H1 (cell line): ENCODE measurements at regions not wholly inside any gene's neighbourhood (a gene's known extent, or its start where the extent isn't known, plus 50 kb on each side); places are given as distances from the start of the nearest gene placed in this dataset.

ENCODE experiments used
- CTCF ChIA-PET: fragments of 300-600 bp; sonication (Branson Sonifier 250); formaldehyde crosslinking; loops from one replicate; lab custom pipeline; 2021; ENCODE audit not compliant: partially characterized antibody; lab: Charles Lee
- POLR2A ChIA-PET: fragments of 300-600 bp; sonication (Branson Sonifier 250); formaldehyde crosslinking; loops from one replicate; lab custom pipeline; 2021; ENCODE audit warnings: inconsistent platforms; ENCODE audit not compliant: partially characterized antibody; lab: Charles Lee
- DNase-seq, 2 experiments: peaks; one replicate each; pipeline versions ENCODE4 v3.0.0 to v3.0.0-alpha.2; 2010 to 2022; ENCODE audit warnings: low spot score in 2 of 2, low read depth in 1 of 2, mixed read lengths in 1 of 2
- FAIRE-seq: peaks from 2 replicates; lab custom pipeline; 2011; peaks lifted over from hg19 to GRCh38; lab: Jason Lieb, UNC
- H2AFZ ChIP-seq: 2 replicates; pipeline ENCODE4 v1.8.1; 2012; ENCODE audit warnings: low read length, inconsistent platforms
- H2AK5ac ChIP-seq: 2 replicates; pipeline ENCODE4 v1.6.1; 2013; ENCODE audit warnings: low read depth, low read length
- H2BK120ac ChIP-seq: replicated peaks from 2 replicates; pipeline ENCODE3; 2013; ENCODE audit warnings: low read depth, low read length, inconsistent platforms
- H2BK12ac ChIP-seq: 2 replicates; pipeline ENCODE4 v1.6.1; 2013; ENCODE audit warnings: low read depth, low read length
- H2BK15ac ChIP-seq: 2 replicates; pipeline ENCODE4 v1.6.1; 2013; ENCODE audit warnings: low read length
- H2BK20ac ChIP-seq: 2 replicates; pipeline ENCODE4 v1.6.1; 2013; ENCODE audit warnings: low read length
- H2BK5ac ChIP-seq: 2 replicates; pipeline ENCODE4 v1.6.1; 2013; ENCODE audit warnings: low read depth, low read length
- H3K14ac ChIP-seq: 2 replicates; pipeline ENCODE4 v1.6.1; 2013; ENCODE audit warnings: inconsistent platforms; ENCODE audit not compliant: insufficient read length
- H3K18ac ChIP-seq: 2 replicates; pipeline ENCODE4 v1.6.1; 2013; ENCODE audit warnings: low read length; ENCODE audit errors: extremely low read depth
- H3K23ac ChIP-seq: 2 replicates; pipeline ENCODE4 v1.6.1; 2013; ENCODE audit warnings: inconsistent platforms; ENCODE audit not compliant: insufficient read length
- H3K23me2 ChIP-seq: 2 replicates; pipeline ENCODE4 v1.6.1; 2013; ENCODE audit warnings: low read depth, low read length
- H3K27ac ChIP-seq: 2 replicates; pipeline ENCODE4 v1.6.1; 2011; ENCODE audit warnings: low read depth, low read length, inconsistent platforms
- H3K27me3 ChIP-seq, 4 experiments: replicated peaks in 1 of 4; 1 replicate in 1 of 4; 2 replicates in 3 of 4; pipeline versions ENCODE4 v1.6.1 to v1.8.1; 2011 to 2013; ENCODE audit warnings: low read length in 3 of 4, mild to moderate bottlenecking in 3 of 4, inconsistent platforms in 2 of 4, mixed read lengths in 2 of 4, moderate library complexity in 1 of 4; ENCODE audit not compliant: control insufficient read depth in 3 of 4, insufficient read depth in 3 of 4; ENCODE audit errors: extremely low read depth in 1 of 4
- H3K36me3 ChIP-seq, 4 experiments: 2 replicates each; pipeline versions ENCODE4 v1.6.1 to v1.8.1; 2011 to 2013; ENCODE audit warnings: mild to moderate bottlenecking in 4 of 4, low read length in 3 of 4, moderate library complexity in 2 of 4, control low read depth in 1 of 4, inconsistent platforms in 1 of 4; ENCODE audit not compliant: insufficient read depth in 4 of 4, control insufficient read depth in 2 of 4
- H3K4ac ChIP-seq: replicated peaks from 2 replicates; pipeline ENCODE3; 2013; ENCODE audit warnings: low read length, low read depth, mixed read lengths, inconsistent platforms; ENCODE audit not compliant: insufficient read length
- H3K4me1 ChIP-seq, 4 experiments: replicated peaks in 1 of 4; 1 replicate in 1 of 4; 2 replicates in 3 of 4; pipeline versions ENCODE4 v1.6.1 to v1.8.1; 2011 to 2013; ENCODE audit warnings: low read length in 3 of 4, inconsistent platforms in 2 of 4, mixed read lengths in 1 of 4; ENCODE audit not compliant: insufficient read depth in 4 of 4, control insufficient read depth in 3 of 4
- H3K4me2 ChIP-seq, 2 experiments: 2 replicates each; pipeline versions ENCODE4 v1.6.1 to v1.8.1; 2011 to 2013; ENCODE audit warnings: low read depth in 2 of 2, low read length in 2 of 2, control low read depth in 1 of 2, inconsistent platforms in 1 of 2, mild to moderate bottlenecking in 1 of 2; ENCODE audit not compliant: insufficient read depth in 1 of 2
- H3K4me3 ChIP-seq, 4 experiments: fragments of 200-600, 300-600 bp in 1 of 4; sonication (generic), shearing (Covaris generic), sonication (Bioruptor Twin) in 1 of 4; 2 replicates each; pipeline versions ENCODE4 v1.5.1 to v1.8.1; 2011 to 2016; ENCODE audit warnings: low read length in 4 of 4, low read depth in 3 of 4, control low read depth in 2 of 4, inconsistent platforms in 2 of 4, mild to moderate bottlenecking in 2 of 4, mixed read lengths in 1 of 4, moderate library complexity in 1 of 4; ENCODE audit not compliant: insufficient read depth in 2 of 4; ENCODE audit errors: extremely low read depth in 1 of 4
- H3K56ac ChIP-seq: replicated peaks from 2 replicates; pipeline ENCODE3; 2013; ENCODE audit warnings: low read depth, mild to moderate bottlenecking, mixed read lengths, low read length, inconsistent platforms; ENCODE audit not compliant: insufficient read length
- H3K79me1 ChIP-seq: 2 replicates; pipeline ENCODE4 v1.6.1; 2013; ENCODE audit warnings: low read depth, low read length, control low read depth
- H3K79me2 ChIP-seq, 2 experiments: 2 replicates each; pipeline versions ENCODE4 v1.6.1 to v1.8.1; 2012 to 2013; ENCODE audit warnings: low read length in 2 of 2, mild to moderate bottlenecking in 2 of 2, inconsistent platforms in 1 of 2; ENCODE audit not compliant: insufficient read depth in 2 of 2, control insufficient read depth in 1 of 2
- H3K9ac ChIP-seq, 4 experiments: replicated peaks in 1 of 4; 1 replicate in 1 of 4; 2 replicates in 3 of 4; pipeline versions ENCODE4 v1.6.1 to v1.8.1; 2011 to 2013; ENCODE audit warnings: low read depth in 3 of 4, low read length in 3 of 4, control low read depth in 2 of 4, mild to moderate bottlenecking in 2 of 4, moderate library complexity in 2 of 4, inconsistent platforms in 1 of 4; ENCODE audit errors: extremely low read depth in 1 of 4
- H3K9me3 ChIP-seq, 2 experiments: 2 replicates each; pipeline versions ENCODE4 v1.6.1 to v1.8.1; 2012 to 2013; ENCODE audit warnings: mild to moderate bottlenecking in 2 of 2, moderate library complexity in 2 of 2, control low read depth in 1 of 2, inconsistent platforms in 1 of 2, low read depth in 1 of 2, low read length in 1 of 2, mixed read lengths in 1 of 2; ENCODE audit not compliant: insufficient read depth in 2 of 2
- H4K20me1 ChIP-seq, 2 experiments: replicated peaks in 1 of 2; 2 replicates each; pipeline versions ENCODE3 to v1.8.1; 2011 to 2013; ENCODE audit warnings: inconsistent platforms in 2 of 2, low read length in 2 of 2, mild to moderate bottlenecking in 1 of 2; ENCODE audit not compliant: insufficient read depth in 2 of 2, control insufficient read depth in 1 of 2
- H4K5ac ChIP-seq: 2 replicates; pipeline ENCODE4 v1.6.1; 2013; ENCODE audit warnings: low read length, low read depth, mixed read lengths, inconsistent platforms; ENCODE audit not compliant: insufficient read length
- H4K8ac ChIP-seq: 2 replicates; pipeline ENCODE4 v1.8.0; 2013; ENCODE audit warnings: mild to moderate bottlenecking, moderate library complexity, low read length, inconsistent platforms; ENCODE audit not compliant: insufficient read depth; ENCODE audit errors: extremely low read depth
- H4K91ac ChIP-seq: replicated peaks from 2 replicates; pipeline ENCODE3; 2013; ENCODE audit warnings: low read length, mixed read lengths, inconsistent platforms; ENCODE audit not compliant: insufficient read length
- ASH2L ChIP-seq: fragments of 200-600, 300-600 bp; sonication (generic); IDR thresholded peaks from one replicate; pipeline ENCODE4 v1.7.1; 2017; ENCODE audit warnings: low read length
- BACH1 ChIP-seq: IDR thresholded peaks from 2 replicates; pipeline ENCODE4 v1.6.1; 2012; ENCODE audit warnings: low read length, improper control_type of control experiment
- BCL11A ChIP-seq, 2 experiments: IDR thresholded peaks; one replicate each; pipeline ENCODE4 v1.6.1; 2011; ENCODE audit warnings: low read depth in 2 of 2, low read length in 2 of 2, mild to moderate bottlenecking in 2 of 2
- CBX8 ChIP-seq: fragments of 300-800, 300-1000 bp; sonication (generic); IDR thresholded peaks from 2 replicates; pipeline ENCODE4 v1.7.1; 2016; ENCODE audit warnings: low read depth, low read length, borderline replicate concordance
- CTCF ChIP-seq, 3 experiments: IDR thresholded peaks; 1 replicate in 2 of 3; 2 replicates in 1 of 3; pipeline versions ENCODE4 v1.5.1 to v1.6.1; 2011; ENCODE audit warnings: low read length in 3 of 3, mild to moderate bottlenecking in 3 of 3, inconsistent platforms in 2 of 3, low read depth in 1 of 3, moderate library complexity in 1 of 3; ENCODE audit not compliant: insufficient read depth in 1 of 3; ENCODE audit errors: control extremely low read depth in 1 of 3
- HDAC6 ChIP-seq: IDR thresholded peaks from one replicate; pipeline ENCODE4 v1.7.1; 2012; ENCODE audit warnings: low read depth, mild to moderate bottlenecking, inconsistent platforms, low read length, moderate library complexity
- NANOG ChIP-seq: IDR thresholded peaks from 2 replicates; pipeline ENCODE4 v1.6.1; 2011; ENCODE audit warnings: low read length, low read depth, mild to moderate bottlenecking, inconsistent platforms; ENCODE audit not compliant: insufficient read depth, poor library complexity, severe bottlenecking
- RBBP5 ChIP-seq: IDR thresholded peaks from 2 replicates; pipeline ENCODE4 v1.7.1; 2012; ENCODE audit warnings: low read depth, mild to moderate bottlenecking, inconsistent platforms, low read length, moderate library complexity, borderline replicate concordance
- RFX5 ChIP-seq: IDR thresholded peaks from 2 replicates; pipeline ENCODE4 v1.6.1; 2011; ENCODE audit warnings: low read depth, low read length, improper control_type of control experiment, borderline replicate concordance
- SIN3A ChIP-seq, 2 experiments: IDR thresholded peaks in 1 of 2; conservative IDR thresholded peaks in 1 of 2; 2 replicates each; pipeline ENCODE4 v1.6.1; 2011 to 2012; ENCODE audit warnings: low read length in 2 of 2, improper control_type of control experiment in 1 of 2, low read depth in 1 of 2, mild to moderate bottlenecking in 1 of 2
- SRF ChIP-seq: IDR thresholded peaks from 2 replicates; pipeline ENCODE4 v1.6.1; 2011; ENCODE audit warnings: mild to moderate bottlenecking, low read depth, low read length, moderate library complexity
- TCF12 ChIP-seq: IDR thresholded peaks from 2 replicates; pipeline ENCODE4 v1.6.1; 2011; ENCODE audit warnings: low read depth, mild to moderate bottlenecking, low read length
- ZNF274 ChIP-seq: IDR thresholded peaks from 2 replicates; pipeline ENCODE4 v1.7.0; 2012; ENCODE audit warnings: low read length, borderline replicate concordance; ENCODE audit errors: extremely low read depth
- WGBS, 2 experiments: shearing (Covaris generic) in 1 of 2; methylation state at CpG; one replicate each; pipeline versions ENCODE4 v1.1.6 to v1.1.7; 2013 to 2015; ENCODE audit warnings: low lambda C conversion rate in 2 of 2, mixed read lengths in 2 of 2, inconsistent platforms in 1 of 2, low coverage in 1 of 2, missing lambda C conversion rate in 1 of 2; ENCODE audit not compliant: insufficient replicate concordance in 2 of 2, insufficient coverage in 1 of 2, insufficient read length in 1 of 2; ENCODE audit errors: extremely low coverage in 1 of 2, missing lambda C conversion rate in 1 of 2; 5-methylcytosine and 5-hydroxymethylcytosine counted together

- H2BK20ac ChIP-seq, result no peak overlapping the region
- H4K5ac ChIP-seq, result no peak overlapping the region
- H3K18ac ChIP-seq, result no peak overlapping the region
- no peak overlapping the region for H3K27ac ChIP-seq
- H3K23ac ChIP-seq, result no peak overlapping the region
- no peak overlapping the region for H3K4me3 ChIP-seq
- ChIA-PET CTCF (no interaction called here), POLR2A (no interaction called here)
- 0 out of 7 replicates have a peak, but pooled peaks cover 0 to 2% (median 0%) of the 10 kb centered on the region in 4 experiments for H3K4me1 ChIP-seq
- no peaks in the 10 kb centered on the region for H4K20me1 ChIP-seq
- FAIRE-seq (no peak), DNase-seq (no peak)
- no peaks in the 10 kb centered on the region for H3K9me3 ChIP-seq
- no peak overlapping the region for H4K8ac ChIP-seq
- H2BK12ac ChIP-seq, result no peak overlapping the region
- no peaks in the 10 kb centered on the region for H3K36me3 ChIP-seq
- H3K9ac ChIP-seq, result no peak overlapping the region
- no peak overlapping the region for H2BK120ac ChIP-seq
- H3K23me2 ChIP-seq, result no peaks in the 10 kb centered on the region
- no peak overlapping the region for H3K14ac ChIP-seq
- H2BK5ac ChIP-seq, result no peak overlapping the region
- no peak overlapping the region for H2BK15ac ChIP-seq
- H4K91ac ChIP-seq, result no peak overlapping the region
- H3K4me2 ChIP-seq, result no peak overlapping the region
- no peaks in the 10 kb centered on the region for H3K27me3 ChIP-seq
- no peak overlapping the region for H3K4ac ChIP-seq
- no peaks in the 10 kb centered on the region for H3K79me2 ChIP-seq
- H2AFZ ChIP-seq, result no peak overlapping the region
- WGBS, 2 experiments, result 92% methylated on average over 7 of the region's 7 CpGs; no CpG with 5 or more reads in 1 of the 2 experiments
- no peaks in the 10 kb centered on the region for H3K79me1 ChIP-seq
- H2AK5ac ChIP-seq, result no peak overlapping the region
- H3K56ac ChIP-seq, result no peak overlapping the region
- no peak for TF ChIP-seq BACH1
- no peak for TF ChIP-seq BCL11A (IDR thresholded peaks at IDR 0.05; ENCODE audit: low read depth in 2 of 2, low read length in 2 of 2)
- no peak for TF ChIP-seq HDAC6
- no peak for TF ChIP-seq ASH2L
- no peak for TF ChIP-seq SIN3A (conservative IDR thresholded peaks at IDR 0.05 in 1 of 2, IDR thresholded peaks at IDR 0.05 in 1 of 2; ENCODE audit: low read depth in 1 of 2, low read length in 2 of 2)
- TF ChIP-seq RFX5, result no peak
- TF ChIP-seq CBX8, result no peak
- no peak for TF ChIP-seq ZNF274
- TF ChIP-seq CTCF (IDR thresholded peaks at IDR 0.05; ENCODE audit: control extremely low read depth in 1 of 3, insufficient read depth in 1 of 3, low read depth in 1 of 3, low read length in 3 of 3), result no peak
- TF ChIP-seq TCF12, result no peak
- no peak for TF ChIP-seq SRF
- no peak for TF ChIP-seq NANOG
- TF ChIP-seq RBBP5, result no peak
Observed at GRCh38 chr4:110294165-110294564, 95.8 kb upstream of the ELOVL6 start.
